IMR-90 (cell line): ENCODE measurements at regions not wholly inside any gene's neighbourhood (a gene's known extent, or its start where the extent isn't known, plus 50 kb on each side); places are given as distances from the start of the nearest gene placed in this dataset.

Experiments used
- BHLHE40 ChIP-seq: fragments of 150-350 bp; IDR thresholded peaks from 2 replicates; pipeline ENCODE4 v1.6.1; 2016; ENCODE audit warnings: mild to moderate bottlenecking, low read depth, low read length
- CTCF ChIP-seq: conservative IDR thresholded peaks from 2 replicates; pipeline ENCODE4 v1.5.1; 2012; ENCODE audit warnings: mild to moderate bottlenecking, low read depth, low read length, improper control_type of control experiment
- MAZ ChIP-seq: IDR thresholded peaks from 2 replicates; pipeline ENCODE4 v1.6.1; 2012; ENCODE audit warnings: low read depth, mild to moderate bottlenecking, low read length, improper control_type of control experiment, moderate library complexity, borderline replicate concordance
- POLR2A ChIP-seq: IDR thresholded peaks from 2 replicates; pipeline ENCODE4 v1.6.1; 2012; ENCODE audit warnings: mild to moderate bottlenecking, low read depth, low read length
- SMC3 ChIP-seq: fragments of 150-350 bp; IDR thresholded peaks from 2 replicates; pipeline ENCODE4 v1.6.1; 2016; ENCODE audit warnings: low read depth, mild to moderate bottlenecking, antibody characterized with exemption, low read length, moderate library complexity
- USF2 ChIP-seq: fragments of 150-350 bp; IDR thresholded peaks from 2 replicates; pipeline ENCODE4 v1.6.1; 2017; ENCODE audit warnings: mild to moderate bottlenecking, antibody characterized with exemption, low read length, low read depth

DNA sequence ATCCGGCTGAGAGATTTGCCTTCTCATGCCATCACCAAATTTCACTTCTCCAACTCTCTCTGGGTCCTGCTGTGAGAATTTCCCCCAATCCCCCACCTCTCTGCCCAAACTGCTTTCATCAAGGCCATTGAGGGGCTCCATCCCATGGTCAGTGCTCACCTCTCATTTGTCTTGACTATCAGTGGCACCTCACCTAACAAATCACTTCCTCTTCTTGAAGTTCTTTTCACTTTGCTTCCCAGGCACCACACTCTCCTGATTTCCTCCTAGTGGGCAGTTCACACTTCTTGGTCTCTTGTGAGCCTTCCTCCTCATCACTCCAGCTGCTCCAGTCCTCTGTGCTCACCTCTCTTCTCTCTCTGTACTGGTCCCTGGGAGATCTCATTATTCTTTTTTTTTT is 169.6 kb downstream of the OPA1 start:
- TF ChIP-seq CTCF (no peak), SMC3 (no peak), USF2 (no peak), POLR2A (no peak), MAZ (no peak), BHLHE40 (no peak)
